ENCODE measurements at regions not wholly inside any gene's neighbourhood (a gene's known extent, or its start where the extent isn't known, plus 50 kb on each side); places are given as distances from the start of the nearest gene placed in this dataset.

DNA sequence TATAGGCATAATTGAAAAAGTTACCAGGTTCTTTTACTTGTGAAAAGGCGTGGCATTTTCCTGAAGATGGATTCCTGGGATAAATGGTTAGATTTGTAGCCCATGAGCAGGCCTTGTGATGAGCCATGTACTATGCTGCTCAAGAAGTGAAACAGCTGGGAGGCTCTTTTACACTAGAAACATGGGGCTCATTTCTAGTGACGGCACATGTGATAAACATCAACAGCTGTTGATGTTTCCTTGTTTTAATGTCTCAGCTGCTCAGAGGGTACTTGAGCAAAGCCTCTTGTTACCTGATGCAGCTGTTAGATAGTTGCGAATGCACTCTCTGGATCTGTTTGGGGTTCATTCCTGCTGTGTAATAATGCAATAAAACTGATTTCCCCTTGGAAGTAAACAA lies 396.8 kb downstream of the GUCY1A2 start:
- no peak overlapping the region for H3K4me3 ChIP-seq (ENCODE audit: low read depth, low read length)
- TF ChIP-seq, protein P1, sequence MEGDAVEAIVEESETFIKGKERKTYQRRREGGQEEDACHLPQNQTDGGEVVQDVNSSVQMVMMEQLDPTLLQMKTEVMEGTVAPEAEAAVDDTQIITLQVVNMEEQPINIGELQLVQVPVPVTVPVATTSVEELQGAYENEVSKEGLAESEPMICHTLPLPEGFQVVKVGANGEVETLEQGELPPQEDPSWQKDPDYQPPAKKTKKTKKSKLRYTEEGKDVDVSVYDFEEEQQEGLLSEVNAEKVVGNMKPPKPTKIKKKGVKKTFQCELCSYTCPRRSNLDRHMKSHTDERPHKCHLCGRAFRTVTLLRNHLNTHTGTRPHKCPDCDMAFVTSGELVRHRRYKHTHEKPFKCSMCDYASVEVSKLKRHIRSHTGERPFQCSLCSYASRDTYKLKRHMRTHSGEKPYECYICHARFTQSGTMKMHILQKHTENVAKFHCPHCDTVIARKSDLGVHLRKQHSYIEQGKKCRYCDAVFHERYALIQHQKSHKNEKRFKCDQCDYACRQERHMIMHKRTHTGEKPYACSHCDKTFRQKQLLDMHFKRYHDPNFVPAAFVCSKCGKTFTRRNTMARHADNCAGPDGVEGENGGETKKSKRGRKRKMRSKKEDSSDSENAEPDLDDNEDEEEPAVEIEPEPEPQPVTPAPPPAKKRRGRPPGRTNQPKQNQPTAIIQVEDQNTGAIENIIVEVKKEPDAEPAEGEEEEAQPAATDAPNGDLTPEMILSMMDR (IDR thresholded peaks at IDR 0.05; ENCODE audit: low read depth, low read length) = no peak
- DNase-seq (ENCODE audit: low read depth) = no peak
